IPS-NIHi11 (cell line): ENCODE measurements at regions not wholly inside any gene's neighbourhood (a gene's known extent, or its start where the extent isn't known, plus 50 kb on each side); places are given as distances from the start of the nearest gene placed in this dataset.
"Not testable (repeated sequence)": the region's sequence is repeated elsewhere in the genome, so short reads cannot be mapped to it uniquely, and the experiment has no call there.

Source experiments
- DNase-seq: peaks from one replicate; pipeline ENCODE4 v3.0.0; 2012; ENCODE audit warnings: mixed read lengths, low spot score

- no peak for DNase-seq
Measured at GRCh38 chr1:194903524-194903923, 1704.7 kb downstream of the KCNT2 start.

GRCh38 chr1:194889310-194889709 lies 1702.9 kb upstream of the B3GALT2 start:
- DNase-seq = no peak

GRCh38 chr1:194870860-194871259 lies 1684.4 kb upstream of the B3GALT2 start:
- no peak for DNase-seq

- no peak for DNase-seq
Measured at GRCh38 chr1:194866153-194866552, 1679.7 kb upstream of the B3GALT2 start.

- no peak for DNase-seq
Measured at GRCh38 chr1:194865383-194865782, 1679.0 kb upstream of the B3GALT2 start.

- no peak for DNase-seq
Measured at GRCh38 chr1:194862129-194862528, 1675.7 kb upstream of the B3GALT2 start.

- no peak for DNase-seq
Measured at GRCh38 chr1:194860248-194861201, 1674.1 kb upstream of the B3GALT2 start.

- not testable (repeated sequence) for DNase-seq
Measured at GRCh38 chr1:194859481-194860154, 1673.2 kb upstream of the B3GALT2 start.

GRCh38 chr1:194858811-194859480 lies 1672.5 kb upstream of the B3GALT2 start:
- not testable (repeated sequence) for DNase-seq

GRCh38 chr1:194857413-194857812 lies 1671.0 kb upstream of the B3GALT2 start:
- DNase-seq = no peak

- no peak for DNase-seq
Measured at GRCh38 chr1:194848846-194849245, 1662.4 kb upstream of the B3GALT2 start.

- DNase-seq = no peak
Measured at GRCh38 chr1:194846488-194846887, 1660.1 kb upstream of the B3GALT2 start.

- DNase-seq = no peak
Measured at GRCh38 chr1:194843077-194843476, 1656.7 kb upstream of the B3GALT2 start.

GRCh38 chr1:194833111-194833510 lies 1646.7 kb upstream of the B3GALT2 start:
- no peak for DNase-seq

GRCh38 chr1:194831595-194831994 lies 1645.2 kb upstream of the B3GALT2 start:
- not testable (repeated sequence) for DNase-seq

- DNase-seq = no peak
Measured at GRCh38 chr1:194830387-194830786, 1644.0 kb upstream of the B3GALT2 start.

GRCh38 chr1:194829492-194829891 lies 1643.1 kb upstream of the B3GALT2 start:
- DNase-seq = no peak

- DNase-seq = no peak
Measured at GRCh38 chr1:194825382-194825781, 1639.0 kb upstream of the B3GALT2 start.

GRCh38 chr1:194821091-194821490 lies 1634.7 kb upstream of the B3GALT2 start:
- no peak for DNase-seq

- DNase-seq = no peak
Measured at GRCh38 chr1:194818674-194819073, 1632.3 kb upstream of the B3GALT2 start.

GRCh38 chr1:194816859-194817258 lies 1630.4 kb upstream of the B3GALT2 start:
- no peak for DNase-seq

GRCh38 chr1:194813096-194813495 lies 1626.7 kb upstream of the B3GALT2 start:
- DNase-seq = no peak

- no peak for DNase-seq
Measured at GRCh38 chr1:194809665-194810064, 1623.3 kb upstream of the B3GALT2 start.
